H1 (cell line): ENCODE measurements at regions not wholly inside any gene's neighbourhood (a gene's known extent, or its start where the extent isn't known, plus 50 kb on each side); places are given as distances from the start of the nearest gene placed in this dataset.

Experiments used
- CTCF ChIA-PET: fragments of 300-600 bp; sonication (Branson Sonifier 250); formaldehyde crosslinking; loops from one replicate; lab custom pipeline; 2021; ENCODE audit not compliant: partially characterized antibody; lab: Charles Lee
- POLR2A ChIA-PET: fragments of 300-600 bp; sonication (Branson Sonifier 250); formaldehyde crosslinking; loops from one replicate; lab custom pipeline; 2021; ENCODE audit warnings: inconsistent platforms; ENCODE audit not compliant: partially characterized antibody; lab: Charles Lee
- DNase-seq, 2 experiments: peaks; one replicate each; pipeline versions ENCODE4 v3.0.0 to v3.0.0-alpha.2; 2010 to 2022; ENCODE audit warnings: low spot score in 2 of 2, low read depth in 1 of 2, mixed read lengths in 1 of 2
- FAIRE-seq: peaks from 2 replicates; lab custom pipeline; 2011; peaks lifted over from hg19 to GRCh38; lab: Jason Lieb, UNC
- H2AFZ ChIP-seq: 2 replicates; pipeline ENCODE4 v1.8.1; 2012; ENCODE audit warnings: low read length, inconsistent platforms
- H2AK5ac ChIP-seq: 2 replicates; pipeline ENCODE4 v1.6.1; 2013; ENCODE audit warnings: low read depth, low read length
- H2BK120ac ChIP-seq: replicated peaks from 2 replicates; pipeline ENCODE3; 2013; ENCODE audit warnings: low read depth, low read length, inconsistent platforms
- H2BK12ac ChIP-seq: 2 replicates; pipeline ENCODE4 v1.6.1; 2013; ENCODE audit warnings: low read depth, low read length
- H2BK15ac ChIP-seq: 2 replicates; pipeline ENCODE4 v1.6.1; 2013; ENCODE audit warnings: low read length
- H2BK20ac ChIP-seq: 2 replicates; pipeline ENCODE4 v1.6.1; 2013; ENCODE audit warnings: low read length
- H2BK5ac ChIP-seq: 2 replicates; pipeline ENCODE4 v1.6.1; 2013; ENCODE audit warnings: low read depth, low read length
- H3K14ac ChIP-seq: 2 replicates; pipeline ENCODE4 v1.6.1; 2013; ENCODE audit warnings: inconsistent platforms; ENCODE audit not compliant: insufficient read length
- H3K18ac ChIP-seq: 2 replicates; pipeline ENCODE4 v1.6.1; 2013; ENCODE audit warnings: low read length; ENCODE audit errors: extremely low read depth
- H3K23ac ChIP-seq: 2 replicates; pipeline ENCODE4 v1.6.1; 2013; ENCODE audit warnings: inconsistent platforms; ENCODE audit not compliant: insufficient read length
- H3K23me2 ChIP-seq: 2 replicates; pipeline ENCODE4 v1.6.1; 2013; ENCODE audit warnings: low read depth, low read length
- H3K27ac ChIP-seq: 2 replicates; pipeline ENCODE4 v1.6.1; 2011; ENCODE audit warnings: low read depth, low read length, inconsistent platforms
- H3K27me3 ChIP-seq, 4 experiments: replicated peaks in 1 of 4; 1 replicate in 1 of 4; 2 replicates in 3 of 4; pipeline versions ENCODE4 v1.6.1 to v1.8.1; 2011 to 2013; ENCODE audit warnings: low read length in 3 of 4, mild to moderate bottlenecking in 3 of 4, inconsistent platforms in 2 of 4, mixed read lengths in 2 of 4, moderate library complexity in 1 of 4; ENCODE audit not compliant: control insufficient read depth in 3 of 4, insufficient read depth in 3 of 4; ENCODE audit errors: extremely low read depth in 1 of 4
- H3K36me3 ChIP-seq, 4 experiments: 2 replicates each; pipeline versions ENCODE4 v1.6.1 to v1.8.1; 2011 to 2013; ENCODE audit warnings: mild to moderate bottlenecking in 4 of 4, low read length in 3 of 4, moderate library complexity in 2 of 4, control low read depth in 1 of 4, inconsistent platforms in 1 of 4; ENCODE audit not compliant: insufficient read depth in 4 of 4, control insufficient read depth in 2 of 4
- H3K4ac ChIP-seq: replicated peaks from 2 replicates; pipeline ENCODE3; 2013; ENCODE audit warnings: low read length, low read depth, mixed read lengths, inconsistent platforms; ENCODE audit not compliant: insufficient read length
- H3K4me1 ChIP-seq, 4 experiments: replicated peaks in 1 of 4; 1 replicate in 1 of 4; 2 replicates in 3 of 4; pipeline versions ENCODE4 v1.6.1 to v1.8.1; 2011 to 2013; ENCODE audit warnings: low read length in 3 of 4, inconsistent platforms in 2 of 4, mixed read lengths in 1 of 4; ENCODE audit not compliant: insufficient read depth in 4 of 4, control insufficient read depth in 3 of 4
- H3K4me2 ChIP-seq, 2 experiments: 2 replicates each; pipeline versions ENCODE4 v1.6.1 to v1.8.1; 2011 to 2013; ENCODE audit warnings: low read depth in 2 of 2, low read length in 2 of 2, control low read depth in 1 of 2, inconsistent platforms in 1 of 2, mild to moderate bottlenecking in 1 of 2; ENCODE audit not compliant: insufficient read depth in 1 of 2
- H3K4me3 ChIP-seq, 4 experiments: fragments of 200-600, 300-600 bp in 1 of 4; sonication (generic), shearing (Covaris generic), sonication (Bioruptor Twin) in 1 of 4; 2 replicates each; pipeline versions ENCODE4 v1.5.1 to v1.8.1; 2011 to 2016; ENCODE audit warnings: low read length in 4 of 4, low read depth in 3 of 4, control low read depth in 2 of 4, inconsistent platforms in 2 of 4, mild to moderate bottlenecking in 2 of 4, mixed read lengths in 1 of 4, moderate library complexity in 1 of 4; ENCODE audit not compliant: insufficient read depth in 2 of 4; ENCODE audit errors: extremely low read depth in 1 of 4
- H3K56ac ChIP-seq: replicated peaks from 2 replicates; pipeline ENCODE3; 2013; ENCODE audit warnings: low read depth, mild to moderate bottlenecking, mixed read lengths, low read length, inconsistent platforms; ENCODE audit not compliant: insufficient read length
- H3K79me1 ChIP-seq: 2 replicates; pipeline ENCODE4 v1.6.1; 2013; ENCODE audit warnings: low read depth, low read length, control low read depth
- H3K79me2 ChIP-seq, 2 experiments: 2 replicates each; pipeline versions ENCODE4 v1.6.1 to v1.8.1; 2012 to 2013; ENCODE audit warnings: low read length in 2 of 2, mild to moderate bottlenecking in 2 of 2, inconsistent platforms in 1 of 2; ENCODE audit not compliant: insufficient read depth in 2 of 2, control insufficient read depth in 1 of 2
- H3K9ac ChIP-seq, 4 experiments: replicated peaks in 1 of 4; 1 replicate in 1 of 4; 2 replicates in 3 of 4; pipeline versions ENCODE4 v1.6.1 to v1.8.1; 2011 to 2013; ENCODE audit warnings: low read depth in 3 of 4, low read length in 3 of 4, control low read depth in 2 of 4, mild to moderate bottlenecking in 2 of 4, moderate library complexity in 2 of 4, inconsistent platforms in 1 of 4; ENCODE audit errors: extremely low read depth in 1 of 4
- H3K9me3 ChIP-seq, 2 experiments: 2 replicates each; pipeline versions ENCODE4 v1.6.1 to v1.8.1; 2012 to 2013; ENCODE audit warnings: mild to moderate bottlenecking in 2 of 2, moderate library complexity in 2 of 2, control low read depth in 1 of 2, inconsistent platforms in 1 of 2, low read depth in 1 of 2, low read length in 1 of 2, mixed read lengths in 1 of 2; ENCODE audit not compliant: insufficient read depth in 2 of 2
- H4K20me1 ChIP-seq, 2 experiments: replicated peaks in 1 of 2; 2 replicates each; pipeline versions ENCODE3 to v1.8.1; 2011 to 2013; ENCODE audit warnings: inconsistent platforms in 2 of 2, low read length in 2 of 2, mild to moderate bottlenecking in 1 of 2; ENCODE audit not compliant: insufficient read depth in 2 of 2, control insufficient read depth in 1 of 2
- H4K5ac ChIP-seq: 2 replicates; pipeline ENCODE4 v1.6.1; 2013; ENCODE audit warnings: low read length, low read depth, mixed read lengths, inconsistent platforms; ENCODE audit not compliant: insufficient read length
- H4K8ac ChIP-seq: 2 replicates; pipeline ENCODE4 v1.8.0; 2013; ENCODE audit warnings: mild to moderate bottlenecking, moderate library complexity, low read length, inconsistent platforms; ENCODE audit not compliant: insufficient read depth; ENCODE audit errors: extremely low read depth
- H4K91ac ChIP-seq: replicated peaks from 2 replicates; pipeline ENCODE3; 2013; ENCODE audit warnings: low read length, mixed read lengths, inconsistent platforms; ENCODE audit not compliant: insufficient read length
- SAP30 ChIP-seq: fragments of 300-600 bp; sonication (generic); IDR thresholded peaks from 2 replicates; pipeline ENCODE4 v1.7.1; 2012; ENCODE audit warnings: low read length, moderate library complexity, mild to moderate bottlenecking, inconsistent platforms; ENCODE audit not compliant: insufficient read depth, insufficient replicate concordance
- WGBS, 2 experiments: shearing (Covaris generic) in 1 of 2; methylation state at CpG; one replicate each; pipeline versions ENCODE4 v1.1.6 to v1.1.7; 2013 to 2015; ENCODE audit warnings: low lambda C conversion rate in 2 of 2, mixed read lengths in 2 of 2, inconsistent platforms in 1 of 2, low coverage in 1 of 2, missing lambda C conversion rate in 1 of 2; ENCODE audit not compliant: insufficient replicate concordance in 2 of 2, insufficient coverage in 1 of 2, insufficient read length in 1 of 2; ENCODE audit errors: extremely low coverage in 1 of 2, missing lambda C conversion rate in 1 of 2; 5-methylcytosine and 5-hydroxymethylcytosine counted together

DNA sequence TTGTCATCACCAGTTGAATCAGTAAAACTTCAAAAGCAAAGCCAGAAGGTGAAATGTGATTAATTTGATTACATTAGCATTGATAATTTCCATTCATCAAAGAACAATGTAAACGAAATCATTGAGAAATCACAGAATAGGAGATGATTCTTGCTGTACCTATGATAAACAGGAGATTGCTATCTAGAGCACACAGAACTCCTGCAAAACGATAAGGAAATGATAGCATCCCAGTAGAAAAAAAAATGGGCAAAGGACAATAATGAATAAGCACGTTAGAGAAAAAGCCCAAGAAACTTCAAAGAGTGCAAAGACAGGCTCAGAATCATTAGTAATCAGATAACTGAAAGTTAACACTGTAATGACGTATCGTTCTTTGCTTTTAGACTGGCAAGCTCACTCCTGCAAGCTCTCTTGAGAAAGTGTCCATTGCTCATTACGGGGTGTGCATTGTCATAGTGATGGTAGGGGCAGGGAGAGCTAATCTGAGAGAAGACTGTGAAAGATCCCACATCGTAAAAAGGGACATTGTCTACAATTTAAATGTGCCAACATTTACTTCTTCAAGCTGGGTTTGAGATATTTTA lies 143.6 kb downstream of the SPP2 start:
- FAIRE-seq: no peak
- Histone ChIP-seq H4K91ac (no peak overlapping the region), H4K8ac (no peak overlapping the region), H3K9ac (no peak overlapping the region), H3K79me2 (no peaks in the 10 kb centered on the region), H3K4ac (no peak overlapping the region), H3K27ac (no peak overlapping the region), H3K23ac (no peak overlapping the region), H4K5ac (no peak overlapping the region), H3K23me2 (no peaks in the 10 kb centered on the region; the same call in 1 of the 2 replicates), H3K18ac (no peak overlapping the region), H2AFZ (no peak overlapping the region), H3K27me3 (no peaks in the 10 kb centered on the region), H2BK12ac (no peak overlapping the region), H3K9me3 (no peaks in the 10 kb centered on the region), H3K4me3 (no peak overlapping the region), H3K14ac (no peak overlapping the region), H3K4me2 (no peak overlapping the region), H3K79me1 (no peaks in the 10 kb centered on the region), H2AK5ac (no peak overlapping the region), H3K4me1 (peaks cover 0 to 2% (median 1%) of the 10 kb centered on the region in 4 experiments; a peak in 1 of 7 replicates), H2BK120ac (no peak overlapping the region), H2BK5ac (no peak overlapping the region), H2BK15ac (no peak overlapping the region), H4K20me1 (no peaks in the 10 kb centered on the region), H3K56ac (no peak overlapping the region), H3K36me3 (no peaks in the 10 kb centered on the region), H2BK20ac (no peak overlapping the region)
- no peak for DNase-seq
- WGBS, 2 experiments: 83% methylated on average over 7 of the region's 7 CpGs; no CpG with 5 or more reads in 1 of the 2 experiments
- POLR2A ChIA-PET: no interaction called here
- CTCF ChIA-PET: interaction anchor here (1.1 kb wide), 1 partner anchor 95 kb away, joined by 3 read pairs; no protein-coding TSS in a partner anchor
- TF ChIP-seq SAP30: no peak
